Stimulated activated CD4-positive, alpha-beta T cell treated with anti-CD3 and anti-CD28 coated beads, Interleukin-12 subunit alpha, Interleukin-12 subunit beta, amount 100 ng/mL, for 48 hours (primary cell): ENCODE measurements at regions not wholly inside any gene's neighbourhood (a gene's known extent, or its start where the extent isn't known, plus 50 kb on each side); places are given as distances from the start of the nearest gene placed in this dataset.
"Not testable (repeated sequence)": the region's sequence is repeated elsewhere in the genome, so short reads cannot be mapped to it uniquely, and the experiment has no call there.

Experiments used
- DNase-seq, 3 donors: peaks; one replicate each; pipeline ENCODE4 v3.0.0-alpha.2; 2020; ENCODE audit warnings: low read depth in 2 of 3, low spot score in 1 of 3

GRCh38 chr4:164304101-164304639 is 449.8 kb upstream of the SMIM31 start:
- no peak for DNase-seq

GRCh38 chr4:164304861-164305260 is 449.1 kb upstream of the SMIM31 start:
- no peak for DNase-seq

- no peak for DNase-seq
Measured at GRCh38 chr4:164307262-164307661, 446.7 kb upstream of the SMIM31 start.

- DNase-seq, result no peak
Measured at GRCh38 chr4:164312671-164313070, 441.3 kb upstream of the SMIM31 start.

- no peak for DNase-seq
Measured at GRCh38 chr4:164313853-164314252, 440.1 kb upstream of the SMIM31 start.

GRCh38 chr4:164318350-164318749 is 435.6 kb upstream of the SMIM31 start:
- no peak for DNase-seq

- no peak for DNase-seq
Measured at GRCh38 chr4:164319688-164320087, 434.2 kb upstream of the SMIM31 start.

- DNase-seq, result no peak
Measured at GRCh38 chr4:164320847-164321246, 433.1 kb upstream of the SMIM31 start.

- no peak for DNase-seq
Measured at GRCh38 chr4:164326056-164326455, 427.9 kb upstream of the SMIM31 start.

- DNase-seq, result no peak
Measured at GRCh38 chr4:164337219-164337944, 416.5 kb upstream of the SMIM31 start.

GRCh38 chr4:164343472-164343976 is 410.4 kb upstream of the SMIM31 start:
- DNase-seq, result no peak

GRCh38 chr4:164345756-164346155 is 408.2 kb upstream of the SMIM31 start:
- DNase-seq, result no peak

GRCh38 chr4:164350061-164350460 is 403.9 kb upstream of the SMIM31 start:
- no peak for DNase-seq

GRCh38 chr4:164350716-164351115 is 403.2 kb upstream of the SMIM31 start:
- not testable (repeated sequence) for DNase-seq

- DNase-seq, result no peak
Measured at GRCh38 chr4:164357957-164358356, 396.0 kb upstream of the SMIM31 start.

GRCh38 chr4:164358400-164358799 is 395.5 kb upstream of the SMIM31 start:
- DNase-seq, result no peak

- no peak for DNase-seq
Measured at GRCh38 chr4:164359881-164360280, 394.1 kb upstream of the SMIM31 start.

GRCh38 chr4:164368894-164369293 is 385.0 kb upstream of the SMIM31 start:
- no peak for DNase-seq

GRCh38 chr4:164373021-164373420 is 380.9 kb upstream of the SMIM31 start:
- no peak for DNase-seq

GRCh38 chr4:164377277-164377676 is 376.7 kb upstream of the SMIM31 start:
- DNase-seq, result no peak

GRCh38 chr4:164378361-164378760 is 375.6 kb upstream of the SMIM31 start:
- DNase-seq, result no peak

- no peak for DNase-seq
Measured at GRCh38 chr4:164379694-164380093, 374.2 kb upstream of the SMIM31 start.

GRCh38 chr4:164381859-164382258 is 372.1 kb upstream of the SMIM31 start:
- no peak for DNase-seq
